Activated CD8-positive, alpha-beta T cell treated with anti-CD3 and anti-CD28 coated beads for 36 hours (primary cell): ENCODE measurements at regions not wholly inside any gene's neighbourhood (a gene's known extent, or its start where the extent isn't known, plus 50 kb on each side); places are given as distances from the start of the nearest gene placed in this dataset.

ENCODE experiments used
- ATAC-seq: fragments of 200-7000 bp; cut with Tn5 transposase; one replicate; pipeline ENCODE4 v1.10.0; 2021; ENCODE audit warnings: mild to moderate bottlenecking, moderate library complexity
- CTCF ChIA-PET: fragments of 350-600 bp; sonication (Branson Sonifier 250); formaldehyde crosslinking; loops from one replicate; lab custom pipeline; 2021; ENCODE audit warnings: antibody characterized with exemption; lab: Charles Lee
- POLR2A ChIA-PET: fragments of 350-600 bp; sonication (Branson Sonifier 250); formaldehyde crosslinking; loops from one replicate; lab custom pipeline; 2021; ENCODE audit warnings: antibody characterized with exemption; lab: Charles Lee
- DNase-seq: peaks from one replicate; pipeline ENCODE4 v3.0.0-alpha.2; 2020
- H3K27ac Mint-ChIP-seq: one replicate; pipeline ENCODE4 v1.8.0; 2021; ENCODE audit warnings: mild to moderate bottlenecking, mixed read lengths
- H3K27me3 Mint-ChIP-seq: one replicate; pipeline ENCODE4 v1.8.0; 2021; ENCODE audit warnings: mixed read lengths
- H3K36me3 Mint-ChIP-seq: one replicate; pipeline ENCODE4 v1.8.0; 2021; ENCODE audit warnings: low read depth, mixed read lengths
- H3K4me1 Mint-ChIP-seq: one replicate; pipeline ENCODE4 v1.8.0; 2021; ENCODE audit warnings: low read depth, mixed read lengths
- H3K4me3 Mint-ChIP-seq: one replicate; pipeline ENCODE4 v1.8.0; 2021; ENCODE audit warnings: mild to moderate bottlenecking, moderate library complexity, mixed read lengths
- H3K9me3 Mint-ChIP-seq: one replicate; pipeline ENCODE4 v1.8.0; 2021; ENCODE audit warnings: mixed read lengths
- CTCF ChIP-seq: fragments of 200-600 bp; IDR thresholded peaks from one replicate; pipeline ENCODE4 v1.8.0; 2022; ENCODE audit warnings: antibody characterized with exemption, mild to moderate bottlenecking
- intact Hi-C: fragments of 100-400 bp; cut with micrococcal nuclease; formaldehyde crosslinking; loops from one replicate; pipeline ENCODE4 v1.10.0; 2022

DNA sequence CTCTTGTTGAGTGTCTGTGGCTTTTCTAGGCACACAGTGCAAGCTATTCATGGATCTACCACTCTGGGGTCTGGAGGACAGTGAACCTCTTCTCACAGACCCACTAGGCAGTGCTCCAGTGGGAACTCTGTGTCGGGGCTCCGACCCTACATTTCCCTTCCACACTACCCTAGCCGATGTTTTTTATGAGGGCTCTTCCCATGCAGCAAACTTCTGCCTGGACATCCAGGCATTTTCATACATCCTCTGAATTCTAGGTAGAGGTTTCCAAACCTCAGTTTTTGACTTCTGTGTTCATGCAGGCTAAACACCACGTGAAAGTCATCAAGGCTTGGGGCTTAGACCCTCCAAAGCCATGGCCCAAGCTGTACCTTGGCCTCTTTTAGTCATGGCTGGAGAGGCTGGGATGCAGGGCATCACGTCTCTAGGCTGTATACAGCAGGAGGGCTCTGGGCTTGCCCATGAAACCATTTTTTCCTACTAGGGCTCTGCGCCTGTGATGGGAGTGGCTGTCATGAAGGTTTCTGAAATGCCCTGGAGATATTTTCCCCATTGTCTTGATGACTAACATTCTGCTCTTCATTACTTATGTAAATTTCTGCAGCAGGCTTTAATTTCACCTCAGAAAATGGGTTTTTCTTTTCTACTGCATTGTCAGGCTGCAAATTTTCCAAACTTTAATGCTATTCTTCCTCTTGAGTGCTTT lies 249.8 kb upstream of the CPEB2 start:
- ATAC-seq (no peak), DNase-seq (no peak)
- ChIA-PET POLR2A (no interaction called here), CTCF (no interaction called here)
- Mint-ChIP-seq H3K4me3 (no peak overlapping the region), H3K9me3 (peaks cover 16% of the 10 kb centered on the region), H3K36me3 (no peaks in the 10 kb centered on the region), H3K4me1 (no peaks in the 10 kb centered on the region), H3K27ac (no peak overlapping the region), H3K27me3 (no peaks in the 10 kb centered on the region)
- no peak for TF ChIP-seq CTCF
- intact Hi-C loops, result no loop called here

- no peak for ATAC-seq
- intact Hi-C loops, result no loop called here
- TF ChIP-seq CTCF, result no peak
Measured at GRCh38 chr4:14767142-14767541, 235.1 kb upstream of the CPEB2 start.

DNA sequence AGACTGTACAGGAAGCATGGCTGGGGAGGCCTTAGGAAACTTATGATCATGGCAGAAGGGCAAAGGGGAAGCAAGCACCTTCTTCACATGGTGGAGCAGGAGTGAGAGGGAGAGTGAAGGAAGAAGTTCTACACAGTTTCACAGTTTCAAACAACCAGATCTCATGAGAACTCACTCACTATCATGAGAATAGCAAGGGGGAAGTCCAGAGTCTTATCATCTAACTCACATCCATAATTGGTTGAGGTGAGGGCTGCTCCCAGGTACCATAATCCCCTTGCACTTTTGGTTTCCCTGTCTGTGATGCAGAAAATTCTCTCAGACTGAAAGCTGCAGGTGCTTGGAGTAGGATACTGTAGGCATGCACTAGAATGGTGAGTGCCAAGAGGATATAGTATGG lies 233.8 kb upstream of the CPEB2 start:
- ATAC-seq, result no peak
- DNase-seq, result no peak
- TF ChIP-seq CTCF, result no peak
- Mint-ChIP-seq H3K36me3 (no peaks in the 10 kb centered on the region), H3K9me3 (no peaks in the 10 kb centered on the region), H3K27ac (no peak overlapping the region), H3K4me1 (peaks cover 2% of the 10 kb centered on the region), H3K27me3 (peaks cover 9% of the 10 kb centered on the region), H3K4me3 (no peak overlapping the region)
- intact Hi-C loops, result no loop called here
- ChIA-PET POLR2A (no interaction called here), CTCF (no interaction called here)

More at GRCh38 chr4:14767142-14767541, 235.1 kb upstream of the CPEB2 start:
- POLR2A ChIA-PET, result no interaction called here
- CTCF ChIA-PET, result no interaction called here
- Mint-ChIP-seq H3K27me3 (peaks cover 9% of the 10 kb centered on the region), H3K4me3 (no peak overlapping the region), H3K36me3 (no peaks in the 10 kb centered on the region), H3K4me1 (peaks cover 2% of the 10 kb centered on the region), H3K9me3 (no peaks in the 10 kb centered on the region), H3K27ac (no peak overlapping the region)
- no peak for DNase-seq

GRCh38 chr4:14769993-14770392 lies 232.3 kb upstream of the CPEB2 start:
- no peak overlapping the region for H3K4me3 Mint-ChIP-seq
- no peaks in the 10 kb centered on the region for H3K9me3 Mint-ChIP-seq
- ChIA-PET POLR2A (no interaction called here), CTCF (no interaction called here)
- H3K4me1 Mint-ChIP-seq, result peaks cover 2% of the 10 kb centered on the region
- H3K27ac Mint-ChIP-seq, result no peak overlapping the region
- TF ChIP-seq CTCF, result no peak
- H3K27me3 Mint-ChIP-seq, result peaks cover 12% of the 10 kb centered on the region
- no peaks in the 10 kb centered on the region for H3K36me3 Mint-ChIP-seq
- no peak for ATAC-seq
- no peak for DNase-seq
- intact Hi-C loops, result no loop called here

DNA sequence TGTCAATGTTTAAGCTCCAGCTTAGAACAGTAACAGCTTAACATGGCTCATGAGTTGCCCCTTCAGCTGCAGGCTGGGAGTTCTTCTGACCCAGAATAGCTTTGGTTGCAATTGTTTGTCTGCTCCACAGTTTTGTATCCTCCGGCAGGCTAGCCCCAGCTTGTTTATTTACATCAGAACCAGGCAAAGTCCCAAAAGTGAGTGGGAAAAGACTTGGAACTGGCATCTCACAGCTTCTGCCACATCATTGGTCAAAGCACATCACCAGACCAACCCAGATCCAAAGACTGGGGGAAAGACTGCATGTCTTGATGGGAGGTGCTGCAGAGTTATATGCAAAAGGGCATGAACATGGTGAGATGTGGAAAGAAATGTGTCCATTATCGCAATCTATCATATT lies 231.2 kb upstream of the CPEB2 start:
- H3K36me3 Mint-ChIP-seq, result no peaks in the 10 kb centered on the region
- CTCF ChIA-PET, result no interaction called here
- peaks cover 12% of the 10 kb centered on the region for H3K27me3 Mint-ChIP-seq
- H3K4me3 Mint-ChIP-seq, result no peak overlapping the region
- intact Hi-C loops, result no loop called here
- peaks cover 2% of the 10 kb centered on the region for H3K4me1 Mint-ChIP-seq
- DNase-seq (no peak), ATAC-seq (no peak)
- H3K27ac Mint-ChIP-seq, result no peak overlapping the region
- H3K9me3 Mint-ChIP-seq, result no peaks in the 10 kb centered on the region
- no peak for TF ChIP-seq CTCF
- POLR2A ChIA-PET, result no interaction called here
